Upper lobe of left lung (tissue), 6 donors: ENCODE measurements at regions not wholly inside any gene's neighbourhood (a gene's known extent, or its start where the extent isn't known, plus 50 kb on each side); places are given as distances from the start of the nearest gene placed in this dataset.

Experiments
- ATAC-seq, 2 donors: fragments of 200-7000 bp; cut with Tn5 transposase; one replicate each; pipeline ENCODE4 v1.9.1; 2022; ENCODE audit warnings: mild to moderate bottlenecking in 2 of 2, moderate library complexity in 2 of 2; ENCODE audit not compliant: low FRiP score in 2 of 2
- DNase-seq, 2 donors: peaks; one replicate each; pipeline ENCODE4 v3.0.0-alpha.2; 2019 to 2020
- H3K27ac ChIP-seq, 4 donors: fragments of 200-600 bp; sonication (generic); one replicate each; pipeline ENCODE4 v1.5.1; 2016 to 2019
- H3K27me3 ChIP-seq, 4 donors: fragments of 200-600 bp; sonication (generic); one replicate each; pipeline ENCODE4 v1.5.1; 2017 to 2019
- H3K36me3 ChIP-seq, 4 donors: fragments of 200-600 bp; sonication (generic); one replicate each; pipeline ENCODE4 v1.5.1; 2016 to 2019
- H3K4me1 ChIP-seq, 4 donors: fragments of 200-600 bp; sonication (generic); one replicate each; pipeline ENCODE4 v1.5.1; 2018 to 2019
- H3K4me3 ChIP-seq, 4 donors: fragments of 200-600 bp; sonication (generic); one replicate each; pipeline ENCODE4 v1.5.1; 2017 to 2019; ENCODE audit warnings: mild to moderate bottlenecking in 2 of 4, moderate library complexity in 1 of 4
- H3K9me3 ChIP-seq, 4 donors: fragments of 200-600 bp; sonication (generic); one replicate each; pipeline ENCODE4 v1.5.1; 2018 to 2019
- CTCF ChIP-seq, 6 experiments: fragments of 450-650 bp in 4 of 6; fragments of 200-600 bp in 2 of 6; sonication (generic) in 2 of 6; IDR thresholded peaks; one replicate each; pipeline ENCODE4 v1.5.1; 2016 to 2019; ENCODE audit warnings: antibody characterized with exemption in 6 of 6
- EP300 ChIP-seq, 4 donors: sonication (generic); formaldehyde crosslinking; IDR thresholded peaks; one replicate each; pipeline ENCODE4 v1.5.1; 2017; ENCODE audit warnings: antibody characterized with exemption in 4 of 4, control low read depth in 2 of 4
- POLR2A ChIP-seq, 4 donors: fragments of 450-650 bp; IDR thresholded peaks; one replicate each; pipeline ENCODE4 v1.5.1; 2016 to 2017; ENCODE audit warnings: antibody characterized with exemption in 4 of 4, mild to moderate bottlenecking in 2 of 4
- POLR2AphosphoS5 ChIP-seq, 2 donors: sonication (generic); formaldehyde crosslinking; IDR thresholded peaks; one replicate each; pipeline ENCODE4 v1.5.1; 2017; ENCODE audit warnings: antibody characterized with exemption in 2 of 2
- WGBS, 2 donors: methylation state at CpG; one replicate each; pipeline ENCODE4 v1.1.5; 2017 to 2018; 5-methylcytosine and 5-hydroxymethylcytosine counted together
- donor health status: DM: no; HTN: no; CAD: no; lungs with moderate emphysema.
- donor health status: DM: no; HTN: yes; CAD: no; lungs with severe emphysema.

GRCh38 chr5:52562473-52562872 is 225.2 kb upstream of the ITGA1 start:
- Histone ChIP-seq H3K4me3 (no peak overlapping the region), H3K27me3 (no peaks in the 10 kb centered on the region), H3K9me3 (no peaks in the 10 kb centered on the region), H3K27ac (no peak overlapping the region), H3K36me3 (no peaks in the 10 kb centered on the region), H3K4me1 (no peaks in the 10 kb centered on the region)
- TF ChIP-seq POLR2A (IDR thresholded peaks at IDR 0.05) (no peak), EP300 (IDR thresholded peaks at IDR 0.05) (no peak), POLR2AphosphoS5 (IDR thresholded peaks at IDR 0.05) (no peak), CTCF (IDR thresholded peaks at IDR 0.05) (no peak)
- no peak for ATAC-seq
- 37 to 67% methylated on average over 1 of the region's 1 CpG for WGBS, 2 donors
- no peak for DNase-seq

- Histone ChIP-seq H3K9me3 (no peaks in the 10 kb centered on the region), H3K4me1 (no peaks in the 10 kb centered on the region), H3K27me3 (no peaks in the 10 kb centered on the region), H3K27ac (no peak overlapping the region), H3K4me3 (no peak overlapping the region), H3K36me3 (no peaks in the 10 kb centered on the region)
- ATAC-seq (no peak), DNase-seq (no peak)
- TF ChIP-seq EP300 (IDR thresholded peaks at IDR 0.05) (no peak), POLR2AphosphoS5 (IDR thresholded peaks at IDR 0.05) (no peak), CTCF (IDR thresholded peaks at IDR 0.05) (no peak), POLR2A (IDR thresholded peaks at IDR 0.05) (no peak)
Observed at GRCh38 chr5:52564587-52564986, 223.1 kb upstream of the ITGA1 start.

- H3K4me1 ChIP-seq = no peaks in the 10 kb centered on the region
- H3K27me3 ChIP-seq = no peaks in the 10 kb centered on the region
- H3K36me3 ChIP-seq = no peaks in the 10 kb centered on the region
- no peak for DNase-seq
- 80 to 86% methylated on average over 2 of the region's 2 CpGs for WGBS, 2 donors
- H3K27ac ChIP-seq = no peak overlapping the region
- H3K4me3 ChIP-seq = no peak overlapping the region
- TF ChIP-seq EP300 (IDR thresholded peaks at IDR 0.05) (no peak), POLR2A (IDR thresholded peaks at IDR 0.05) (no peak)
- ATAC-seq = no peak
- H3K9me3 ChIP-seq = no peaks in the 10 kb centered on the region
Observed at GRCh38 chr5:52577546-52577945, 210.2 kb upstream of the ITGA1 start.

- 20 to 30% methylated on average over 3 of the region's 3 CpGs for WGBS, 2 donors
- no peaks in the 10 kb centered on the region for H3K36me3 ChIP-seq
- H3K27me3 ChIP-seq = no peaks in the 10 kb centered on the region
- no peaks in the 10 kb centered on the region for H3K9me3 ChIP-seq
- no peak for ATAC-seq
- no peak for TF ChIP-seq POLR2A (IDR thresholded peaks at IDR 0.05)
- no peak for TF ChIP-seq CTCF (IDR thresholded peaks at IDR 0.05)
- no peak for TF ChIP-seq EP300 (IDR thresholded peaks at IDR 0.05)
- TF ChIP-seq POLR2AphosphoS5 (IDR thresholded peaks at IDR 0.05) = no peak
- H3K4me1 ChIP-seq = no peaks in the 10 kb centered on the region
- no peak for DNase-seq
- H3K27ac ChIP-seq = no peak overlapping the region
- H3K4me3 ChIP-seq = no peak overlapping the region
Observed at GRCh38 chr5:52579391-52579790, 208.3 kb upstream of the ITGA1 start.

- Histone ChIP-seq H3K27ac (no peak overlapping the region), H3K36me3 (no peaks in the 10 kb centered on the region), H3K4me3 (no peak overlapping the region), H3K9me3 (no peaks in the 10 kb centered on the region), H3K27me3 (no peaks in the 10 kb centered on the region), H3K4me1 (no peaks in the 10 kb centered on the region)
- DNase-seq (no peak), ATAC-seq (no peak)
- TF ChIP-seq CTCF (IDR thresholded peaks at IDR 0.05) (no peak), POLR2AphosphoS5 (IDR thresholded peaks at IDR 0.05) (no peak), POLR2A (IDR thresholded peaks at IDR 0.05) (no peak), EP300 (IDR thresholded peaks at IDR 0.05) (no peak)
- 79 to 90% methylated on average over 2 of the region's 2 CpGs for WGBS, 2 donors
Observed at GRCh38 chr5:52580921-52581320, 206.8 kb upstream of the ITGA1 start.
